HepG2 (cell line): ENCODE measurements at regions not wholly inside any gene's neighbourhood (a gene's known extent, or its start where the extent isn't known, plus 50 kb on each side); places are given as distances from the start of the nearest gene placed in this dataset.

Experiments used
- ATAC-seq: fragments of 200-7000 bp; cut with Tn5 transposase; 3 replicates; pipeline ENCODE4 v1.9.1; 2020; ENCODE audit warnings: mild to moderate bottlenecking, moderate library complexity
- BruUV-seq: library from RNA; stranded (reverse); fragments of 400-500 nt; replicated peaks from 2 replicates; lab custom pipeline; 2021; lab: Mats Ljungman, UMichigan
- CTCF ChIA-PET: fragments of 300-600 bp; formaldehyde crosslinking; extraction: SDS; loops from one replicate; lab custom pipeline; 2021; ENCODE audit warnings: low total read pairs, inconsistent platforms, low intra/inter-chr PET ratio; lab: Yijun Ruan, JAX
- POLR2A ChIA-PET: fragments of 350-600 bp; sonication (Branson Sonifier 250); formaldehyde crosslinking; loops from one replicate; lab custom pipeline; 2020; ENCODE audit warnings: antibody characterized with exemption, inconsistent platforms; lab: Yijun Ruan, JAX
- DNase-seq: peaks from one replicate; pipeline ENCODE4 v3.0.0-alpha.2; 2015; ENCODE audit warnings: low spot score
- FAIRE-seq: peaks from 3 replicates; lab custom pipeline; 2011; peaks lifted over from hg19 to GRCh38; lab: Jason Lieb, UNC
- H2AFZ ChIP-seq: one replicate; pipeline ENCODE4 v1.6.1; 2011; ENCODE audit warnings: low read length, inconsistent platforms
- H3K27ac ChIP-seq: fragments of 300-600 bp; 3 replicates; pipeline ENCODE4 v1.8.0; 2011; ENCODE audit warnings: mixed run types, mild to moderate bottlenecking, mixed read lengths, low read length, inconsistent platforms; ENCODE audit not compliant: insufficient read depth; ENCODE audit errors: extremely low read length
- H3K27me3 ChIP-seq, 2 experiments: fragments of 200-600 bp in 1 of 2; 2 replicates in 1 of 2; 3 replicates in 1 of 2; pipeline versions ENCODE4 v1.6.0 to v1.8.0; 2011; ENCODE audit warnings: low read length in 2 of 2, mild to moderate bottlenecking in 2 of 2, moderate library complexity in 2 of 2, inconsistent platforms in 1 of 2; ENCODE audit not compliant: insufficient read depth in 2 of 2, control insufficient read depth in 1 of 2
- H3K36me3 ChIP-seq, 2 experiments: fragments of 200-600 bp in 1 of 2; replicated peaks in 1 of 2; 2 replicates in 1 of 2; 3 replicates in 1 of 2; pipeline versions ENCODE4 v1.5.1 to v1.8.0; 2011; ENCODE audit warnings: low read length in 2 of 2, inconsistent platforms in 1 of 2; ENCODE audit not compliant: insufficient read depth in 2 of 2, control insufficient read depth in 1 of 2
- H3K4me1 ChIP-seq: 2 replicates; pipeline ENCODE4 v1.5.1; 2012; ENCODE audit warnings: low read length, inconsistent platforms; ENCODE audit not compliant: insufficient read depth
- H3K4me2 ChIP-seq: 2 replicates; pipeline ENCODE4 v1.6.0; 2011; ENCODE audit warnings: low read depth, low read length, inconsistent platforms
- H3K4me3 ChIP-seq, 3 experiments: fragments of 200-600 bp in 1 of 3; sonication (generic), shearing (Covaris generic) in 1 of 3; replicated peaks in 1 of 3; 2 replicates each; pipeline ENCODE4 v1.5.1; 2011 to 2016; ENCODE audit warnings: low read length in 3 of 3, inconsistent platforms in 2 of 3, low read depth in 2 of 3, mild to moderate bottlenecking in 2 of 3, control low read depth in 1 of 3, mixed read lengths in 1 of 3; ENCODE audit not compliant: insufficient read depth in 1 of 3
- H3K79me2 ChIP-seq: one replicate; pipeline ENCODE4 v1.6.1; 2011; ENCODE audit warnings: low read length, inconsistent platforms; ENCODE audit not compliant: insufficient read depth
- H3K9ac ChIP-seq: 2 replicates; pipeline ENCODE4 v1.6.0; 2011; ENCODE audit warnings: mild to moderate bottlenecking, low read depth, low read length, inconsistent platforms; ENCODE audit not compliant: insufficient read depth
- H3K9me3 ChIP-seq: 2 replicates; pipeline ENCODE4 v1.5.1; 2012; ENCODE audit warnings: mild to moderate bottlenecking, low read length
- H4K20me1 ChIP-seq: 2 replicates; pipeline ENCODE4 v1.6.0; 2011; ENCODE audit warnings: inconsistent platforms, mild to moderate bottlenecking, low read length, moderate library complexity; ENCODE audit not compliant: insufficient read depth
- BRD4 ChIP-seq: sonication (generic); formaldehyde crosslinking; IDR thresholded peaks from 2 replicates; pipeline ENCODE4 v1.4.0; 2020; ENCODE audit warnings: missing genetic modification reagents
- HDAC6 ChIP-seq: fragments of 200-600 bp; sonication (generic); IDR thresholded peaks from 2 replicates; pipeline ENCODE4 v1.7.0; 2017; ENCODE audit warnings: mild to moderate bottlenecking, antibody characterized with exemption, low read length, low read depth
- HOXA7 ChIP-seq: sonication (generic); formaldehyde crosslinking; IDR thresholded peaks from 2 replicates; pipeline ENCODE4 v1.8.1; 2022; ENCODE audit warnings: mild to moderate bottlenecking, missing genetic modification reagents, moderate library complexity
- LBX2 ChIP-seq: sonication (generic); formaldehyde crosslinking; IDR thresholded peaks from 2 replicates; pipeline ENCODE4 v1.5.0; 2020; ENCODE audit warnings: missing genetic modification reagents, mild to moderate bottlenecking, borderline replicate concordance
- MXD3 ChIP-seq: IDR thresholded peaks from 2 replicates; pipeline ENCODE4 v1.6.1; 2016; ENCODE audit warnings: mild to moderate bottlenecking, missing biosample characterization, missing genetic modification reagents
- RNF219 ChIP-seq: sonication (generic); formaldehyde crosslinking; IDR thresholded peaks from 2 replicates; pipeline ENCODE4 v1.5.0; 2020; ENCODE audit warnings: mild to moderate bottlenecking, missing genetic modification reagents
- SMARCC2 ChIP-seq: fragments of 450-650 bp; IDR thresholded peaks from 2 replicates; pipeline ENCODE4 v1.6.1; 2017; ENCODE audit warnings: antibody characterized with exemption, mild to moderate bottlenecking
- ZC3H4 ChIP-seq: sonication (generic); formaldehyde crosslinking; IDR thresholded peaks from 2 replicates; pipeline ENCODE4 v1.4.0; 2020; ENCODE audit warnings: missing genetic modification reagents, borderline replicate concordance
- ZFP36L2 ChIP-seq: sonication (generic); formaldehyde crosslinking; IDR thresholded peaks from 2 replicates; pipeline ENCODE4 v1.4.0; 2020; ENCODE audit warnings: missing genetic modification reagents
- ZMYM3 ChIP-seq: sonication (generic); formaldehyde crosslinking; IDR thresholded peaks from 2 replicates; pipeline ENCODE4 v1.5.1; 2020; ENCODE audit warnings: mild to moderate bottlenecking, missing genetic modification reagents
- ZNF180 ChIP-seq: sonication (generic); formaldehyde crosslinking; IDR thresholded peaks from 2 replicates; pipeline ENCODE4 v1.4.0; 2020; ENCODE audit warnings: low read depth, missing genetic modification reagents, borderline replicate concordance
- ZNF230 ChIP-seq: sonication (generic); formaldehyde crosslinking; IDR thresholded peaks from 2 replicates; pipeline ENCODE4 v1.4.0; 2020; ENCODE audit warnings: mild to moderate bottlenecking, missing genetic modification reagents
- ZNF558 ChIP-seq: sonication (generic); formaldehyde crosslinking; IDR thresholded peaks from 2 replicates; pipeline ENCODE4 v1.9.0; 2022; ENCODE audit warnings: mild to moderate bottlenecking, missing genetic modification reagents, borderline replicate concordance
- ZNF646 ChIP-seq: sonication (generic); formaldehyde crosslinking; IDR thresholded peaks from 2 replicates; pipeline ENCODE4 v1.9.0; 2021; ENCODE audit warnings: mild to moderate bottlenecking, missing genetic modification reagents
- ZNF850 ChIP-seq: sonication (generic); formaldehyde crosslinking; conservative IDR thresholded peaks from 2 replicates; pipeline ENCODE4 v1.9.0; 2021; ENCODE audit warnings: mild to moderate bottlenecking, missing genetic modification reagents
- WGBS: methylation state at CpG from one replicate; pipeline ENCODE4 v1.1.6; 2017; ENCODE audit warnings: low lambda C conversion rate; 5-methylcytosine and 5-hydroxymethylcytosine counted together
- in situ Hi-C: cut with HindIII; loops from 2 replicates; pipeline ENCODE4 v1.10.0; 2017; ENCODE audit warnings: low pct_unique_long_range_greater_than_20kb; ENCODE audit not compliant: extremely low pct_ligation_motif_present
- intact Hi-C: fragments of 100-400 bp; cut with micrococcal nuclease; formaldehyde crosslinking; loops from one replicate; pipeline ENCODE4 v1.10.0; 2022; ENCODE audit not compliant: unreplicated experiment

GRCh38 chr11:19301361-19301760 is 60.6 kb upstream of the E2F8 start (continued):
- TF ChIP-seq ZNF646 (CRISPR knock-in tag), result no peak
- no peak for TF ChIP-seq ZNF850 (CRISPR knock-in tag)

GRCh38 chr11:19294444-19294843 is 53.7 kb upstream of the E2F8 start:
- Histone ChIP-seq H3K4me3 (no peak overlapping the region), H3K9me3 (no peaks in the 10 kb centered on the region), H2AFZ (no peak overlapping the region), H3K9ac (no peak overlapping the region), H3K4me2 (no peak overlapping the region), H3K27ac (no peak overlapping the region), H3K4me1 (no peaks in the 10 kb centered on the region), H3K79me2 (no peaks in the 10 kb centered on the region), H3K36me3 (no peaks in the 10 kb centered on the region), H3K27me3 (no peaks in the 10 kb centered on the region; a peak in 2 of 5 replicates), H4K20me1 (no peaks in the 10 kb centered on the region)
- no TSS peak for BruUV-seq
- POLR2A ChIA-PET, result no interaction called here
- DNase-seq (no peak), ATAC-seq (no peak), FAIRE-seq (no peak)
- CTCF ChIA-PET, result no interaction called here
- 6% methylated on average over 4 of the region's 4 CpGs for WGBS
- intact Hi-C loops, result no loop called here
- in situ Hi-C loops, result no loop called here
- TF ChIP-seq RNF219 (no peak), ZC3H4 (CRISPR knock-in tag) (no peak), ZNF558 (no peak), ZMYM3 (no peak), LBX2 (CRISPR knock-in tag) (no peak), ZNF230 (CRISPR knock-in tag) (no peak), ZFP36L2 (CRISPR knock-in tag) (no peak), MXD3 (CRISPR knock-in tag) (no peak), SMARCC2 (no peak), ZNF180 (no peak), BRD4 (CRISPR knock-in tag) (no peak), HOXA7 (CRISPR knock-in tag) (no peak), HDAC6 (no peak)
